Stimulated activated naive B cell treated with anti-CD40 and anti-IgM and Interleukin-4, amounts not matched to agents 10 μg/mL and 1 μg/mL and 100 μg/mL, for 72 hours (primary cell): ENCODE measurements at regions not wholly inside any gene's neighbourhood (a gene's known extent, or its start where the extent isn't known, plus 50 kb on each side); places are given as distances from the start of the nearest gene placed in this dataset.

Experiments
- ATAC-seq, 2 donors: fragments of 150-1000 bp; cut with Tn5 transposase; replicated peaks; 2 replicates each; pipeline ENCODE4 v1.10.0; 2021; ENCODE audit warnings: moderate library complexity in 1 of 2
- DNase-seq: peaks from one replicate; pipeline ENCODE4 v3.0.0; 2021
- H3K27ac Mint-ChIP-seq: one replicate; pipeline ENCODE4 v1.8.0; 2022; ENCODE audit warnings: mild to moderate bottlenecking, mixed read lengths
- H3K27me3 Mint-ChIP-seq, 2 donors: one replicate each; pipeline ENCODE4 v1.8.0; 2022; ENCODE audit warnings: mixed read lengths in 2 of 2
- H3K36me3 Mint-ChIP-seq, 2 donors: one replicate each; pipeline ENCODE4 v1.8.0; 2022; ENCODE audit warnings: mixed read lengths in 2 of 2, mild to moderate bottlenecking in 1 of 2
- H3K4me1 Mint-ChIP-seq, 2 donors: one replicate each; pipeline ENCODE4 v1.8.0; 2022; ENCODE audit warnings: mixed read lengths in 2 of 2, mild to moderate bottlenecking in 1 of 2
- H3K4me3 Mint-ChIP-seq, 2 donors: one replicate each; pipeline ENCODE4 v1.8.0; 2022; ENCODE audit warnings: mild to moderate bottlenecking in 2 of 2, mixed read lengths in 2 of 2, moderate library complexity in 1 of 2
- H3K9me3 Mint-ChIP-seq, 2 donors: one replicate each; pipeline ENCODE4 v1.8.0; 2022; ENCODE audit warnings: mixed read lengths in 2 of 2, mild to moderate bottlenecking in 1 of 2

- H3K27ac Mint-ChIP-seq = peak overlapping the region; percentile 1
- peaks cover 4 to 17% of the 10 kb centered on the region in 2 donors for H3K27me3 Mint-ChIP-seq
- no peaks in the 10 kb centered on the region for H3K9me3 Mint-ChIP-seq
- DNase-seq (no peak), ATAC-seq (peak; percentile 49 to 66)
- peaks cover 11 to 34% of the 10 kb centered on the region in 2 donors for H3K4me1 Mint-ChIP-seq
- H3K36me3 Mint-ChIP-seq = peaks cover 0 to 2% of the 10 kb centered on the region in 2 donors
- no peak overlapping the region for H3K4me3 Mint-ChIP-seq
Measured at GRCh38 chr7:26587536-26587935, 276.9 kb downstream of the SKAP2 start.

- H3K4me3 Mint-ChIP-seq = no peak overlapping the region
- peaks cover 3 to 8% of the 10 kb centered on the region in 2 donors for H3K36me3 Mint-ChIP-seq
- H3K4me1 Mint-ChIP-seq = peaks cover 11 to 34% of the 10 kb centered on the region in 2 donors
- peaks cover 4 to 13% of the 10 kb centered on the region in 2 donors for H3K27me3 Mint-ChIP-seq
- H3K27ac Mint-ChIP-seq = no peak overlapping the region
- no peak for ATAC-seq
- DNase-seq = no peak
- no peaks in the 10 kb centered on the region for H3K9me3 Mint-ChIP-seq
Measured at GRCh38 chr7:26588511-26588910, 275.9 kb downstream of the SKAP2 start.

- DNase-seq (no peak), ATAC-seq (peak; percentile 8 to 32)
- Mint-ChIP-seq H3K4me1 (peaks cover 11 to 34% of the 10 kb centered on the region in 2 donors), H3K27me3 (peaks cover 4 to 19% of the 10 kb centered on the region in 2 donors), H3K9me3 (no peaks in the 10 kb centered on the region), H3K36me3 (peaks cover 9 to 15% of the 10 kb centered on the region in 2 donors), H3K27ac (no peak overlapping the region), H3K4me3 (no peak overlapping the region)
Measured at GRCh38 chr7:26590709-26591108, 273.7 kb downstream of the SKAP2 start.

GRCh38 chr7:26592011-26592410, 272.4 kb downstream of the SKAP2 start:
- peaks cover 18 to 19% of the 10 kb centered on the region in 2 donors for H3K36me3 Mint-ChIP-seq
- H3K27ac Mint-ChIP-seq = no peak overlapping the region
- H3K27me3 Mint-ChIP-seq = peaks cover 4 to 19% of the 10 kb centered on the region in 2 donors
- DNase-seq = no peak
- no peak for ATAC-seq
- H3K4me1 Mint-ChIP-seq = peaks cover 11 to 29% of the 10 kb centered on the region in 2 donors
- H3K4me3 Mint-ChIP-seq = no peak overlapping the region
- H3K9me3 Mint-ChIP-seq = no peaks in the 10 kb centered on the region

GRCh38 chr7:26593393-26593792, 271.0 kb downstream of the SKAP2 start:
- Mint-ChIP-seq H3K36me3 (peaks cover 27 to 30% of the 10 kb centered on the region in 2 donors), H3K4me3 (no peak overlapping the region), H3K4me1 (peaks cover 4 to 16% of the 10 kb centered on the region in 2 donors), H3K27ac (no peak overlapping the region), H3K9me3 (no peaks in the 10 kb centered on the region), H3K27me3 (peaks cover 2 to 15% of the 10 kb centered on the region in 2 donors)
- DNase-seq (no peak), ATAC-seq (no peak)

GRCh38 chr7:26593896-26594295, 270.5 kb downstream of the SKAP2 start:
- H3K27ac Mint-ChIP-seq = no peak overlapping the region
- H3K9me3 Mint-ChIP-seq = no peaks in the 10 kb centered on the region
- DNase-seq (no peak), ATAC-seq (no peak)
- H3K4me3 Mint-ChIP-seq = no peak overlapping the region
- peaks cover 0 to 12% of the 10 kb centered on the region in 2 donors for H3K27me3 Mint-ChIP-seq
- H3K4me1 Mint-ChIP-seq = peaks cover 3 to 12% of the 10 kb centered on the region in 2 donors
- H3K36me3 Mint-ChIP-seq = peaks cover 32 to 35% of the 10 kb centered on the region in 2 donors

GRCh38 chr7:26594553-26594952, 269.8 kb downstream of the SKAP2 start:
- H3K27ac Mint-ChIP-seq = no peak overlapping the region

GRCh38 chr7:26598867-26599266, 265.5 kb downstream of the SKAP2 start:
- peaks cover 26 to 41% of the 10 kb centered on the region in 2 donors for H3K36me3 Mint-ChIP-seq
- ATAC-seq = no peak
- peaks cover 0 to 12% of the 10 kb centered on the region in 2 donors for H3K27me3 Mint-ChIP-seq
- H3K4me3 Mint-ChIP-seq = no peak overlapping the region
- H3K9me3 Mint-ChIP-seq = no peaks in the 10 kb centered on the region
- no peak for DNase-seq
- no peaks in the 10 kb centered on the region for H3K4me1 Mint-ChIP-seq
- H3K27ac Mint-ChIP-seq = no peak overlapping the region

More at GRCh38 chr7:26594553-26594952, 269.8 kb downstream of the SKAP2 start:
- H3K9me3 Mint-ChIP-seq = no peaks in the 10 kb centered on the region
- DNase-seq = no peak
- H3K27me3 Mint-ChIP-seq = peaks cover 0 to 12% of the 10 kb centered on the region in 2 donors
- ATAC-seq = no peak
- peaks cover 3 to 11% of the 10 kb centered on the region in 2 donors for H3K4me1 Mint-ChIP-seq
- peaks cover 33 to 35% of the 10 kb centered on the region in 2 donors for H3K36me3 Mint-ChIP-seq
- no peak overlapping the region for H3K4me3 Mint-ChIP-seq

- peaks cover 24 to 41% of the 10 kb centered on the region in 2 donors for H3K36me3 Mint-ChIP-seq
- peaks cover 0 to 5% of the 10 kb centered on the region in 2 donors for H3K27me3 Mint-ChIP-seq
- H3K9me3 Mint-ChIP-seq = no peaks in the 10 kb centered on the region
- no peak for ATAC-seq
- no peaks in the 10 kb centered on the region for H3K4me1 Mint-ChIP-seq
- no peak overlapping the region for H3K4me3 Mint-ChIP-seq
- no peak for DNase-seq
- H3K27ac Mint-ChIP-seq = no peak overlapping the region
Measured at GRCh38 chr7:26599982-26600381, 264.4 kb downstream of the SKAP2 start.

GRCh38 chr7:26600411-26600810, 264.0 kb downstream of the SKAP2 start:
- peaks cover 0 to under 1% of the 10 kb centered on the region in 2 donors for H3K27me3 Mint-ChIP-seq

GRCh38 chr7:26603631-26604030, 260.8 kb downstream of the SKAP2 start:
- Mint-ChIP-seq H3K4me1 (no peaks in the 10 kb centered on the region), H3K4me3 (no peak overlapping the region), H3K36me3 (peaks cover 6 to 25% of the 10 kb centered on the region in 2 donors), H3K9me3 (no peaks in the 10 kb centered on the region), H3K27me3 (no peaks in the 10 kb centered on the region), H3K27ac (no peak overlapping the region)
- ATAC-seq = no peak
- DNase-seq = no peak

More at GRCh38 chr7:26600411-26600810, 264.0 kb downstream of the SKAP2 start:
- Mint-ChIP-seq H3K36me3 (peaks cover 21 to 38% of the 10 kb centered on the region in 2 donors), H3K27ac (no peak overlapping the region), H3K4me1 (no peaks in the 10 kb centered on the region), H3K4me3 (no peak overlapping the region), H3K9me3 (no peaks in the 10 kb centered on the region)
- DNase-seq = no peak
- ATAC-seq = no peak

- no peak overlapping the region for H3K4me3 Mint-ChIP-seq
- no peaks in the 10 kb centered on the region for H3K4me1 Mint-ChIP-seq
- no peak overlapping the region for H3K27ac Mint-ChIP-seq
- no peaks in the 10 kb centered on the region for H3K9me3 Mint-ChIP-seq
- H3K36me3 Mint-ChIP-seq = peaks cover 29 to 56% of the 10 kb centered on the region in 2 donors
- no peak for DNase-seq
- no peaks in the 10 kb centered on the region for H3K27me3 Mint-ChIP-seq
- ATAC-seq = no peak
Measured at GRCh38 chr7:26608402-26608801, 256.0 kb downstream of the SKAP2 start.

GRCh38 chr7:26609082-26609481, 255.3 kb downstream of the SKAP2 start:
- ATAC-seq = no peak
- peaks cover 36 to 59% of the 10 kb centered on the region in 2 donors for H3K36me3 Mint-ChIP-seq
- no peak overlapping the region for H3K4me3 Mint-ChIP-seq
- no peaks in the 10 kb centered on the region for H3K9me3 Mint-ChIP-seq
- DNase-seq = no peak
- H3K4me1 Mint-ChIP-seq = no peaks in the 10 kb centered on the region
- no peak overlapping the region for H3K27ac Mint-ChIP-seq
- no peaks in the 10 kb centered on the region for H3K27me3 Mint-ChIP-seq

- no peak for DNase-seq
- Mint-ChIP-seq H3K36me3 (peaks cover 36 to 61% of the 10 kb centered on the region in 2 donors), H3K4me3 (no peak overlapping the region), H3K27ac (no peak overlapping the region), H3K4me1 (no peaks in the 10 kb centered on the region), H3K9me3 (no peaks in the 10 kb centered on the region), H3K27me3 (no peaks in the 10 kb centered on the region)
- no peak for ATAC-seq
Measured at GRCh38 chr7:26609532-26609931, 254.9 kb downstream of the SKAP2 start.

GRCh38 chr7:26612742-26613141, 251.6 kb downstream of the SKAP2 start:
- no peak for DNase-seq
- Mint-ChIP-seq H3K9me3 (peaks cover 0 to 6% of the 10 kb centered on the region in 2 donors), H3K4me3 (no peak overlapping the region), H3K36me3 (peaks cover 52 to 79% of the 10 kb centered on the region in 2 donors), H3K27me3 (no peaks in the 10 kb centered on the region), H3K4me1 (no peaks in the 10 kb centered on the region), H3K27ac (no peak overlapping the region)
- ATAC-seq = no peak
